ENCODE measurements at regions not wholly inside any gene's neighbourhood (a gene's known extent, or its start where the extent isn't known, plus 50 kb on each side); places are given as distances from the start of the nearest gene placed in this dataset.

GRCh38 chr21:26683996-26684395, 110.9 kb upstream of the CYYR1 start:
- Histone ChIP-seq H3K4me1 (replicated peaks in 1 of 4; ENCODE audit: control insufficient read depth in 3 of 4, insufficient read depth in 4 of 4, low read length in 3 of 4) (no peaks in the 10 kb centered on the region), H2BK20ac (ENCODE audit: low read length) (no peak overlapping the region), H2AK5ac (ENCODE audit: low read depth, low read length) (no peak overlapping the region), H3K18ac (ENCODE audit: extremely low read depth, low read length) (no peak overlapping the region), H2BK12ac (ENCODE audit: low read depth, low read length) (no peak overlapping the region), H3K4ac (replicated peaks; ENCODE audit: insufficient read length, low read depth, low read length) (no peak overlapping the region), H2BK5ac (ENCODE audit: low read depth, low read length) (no peak overlapping the region), H4K5ac (ENCODE audit: insufficient read length, low read depth, low read length) (no peak overlapping the region), H3K27me3 (replicated peaks in 1 of 4; ENCODE audit: control insufficient read depth in 3 of 4, extremely low read depth in 1 of 4, insufficient read depth in 3 of 4, low read length in 3 of 4) (no peaks in the 10 kb centered on the region), H3K36me3 (ENCODE audit: control insufficient read depth in 2 of 4, insufficient read depth in 4 of 4, low read length in 3 of 4) (no peaks in the 10 kb centered on the region), H3K9ac (replicated peaks in 1 of 4; ENCODE audit: extremely low read depth in 1 of 4, low read depth in 3 of 4, low read length in 3 of 4) (no peak overlapping the region), H2BK15ac (ENCODE audit: low read length) (no peak overlapping the region), H3K79me2 (ENCODE audit: control insufficient read depth in 1 of 2, insufficient read depth in 2 of 2, low read length in 2 of 2) (no peaks in the 10 kb centered on the region), H4K8ac (ENCODE audit: extremely low read depth, insufficient read depth, low read length) (no peak overlapping the region), H4K91ac (replicated peaks; ENCODE audit: insufficient read length, low read length) (no peak overlapping the region), H3K14ac (ENCODE audit: insufficient read length) (no peak overlapping the region), H4K20me1 (replicated peaks in 1 of 2; ENCODE audit: control insufficient read depth in 1 of 2, insufficient read depth in 2 of 2, low read length in 2 of 2) (no peaks in the 10 kb centered on the region), H3K23me2 (ENCODE audit: low read depth, low read length) (no peaks in the 10 kb centered on the region), H3K79me1 (ENCODE audit: low read depth, low read length) (no peaks in the 10 kb centered on the region), H3K4me2 (ENCODE audit: insufficient read depth in 1 of 2, low read depth in 2 of 2, low read length in 2 of 2) (no peak overlapping the region), H2BK120ac (replicated peaks; ENCODE audit: low read depth, low read length) (no peak overlapping the region), H3K23ac (ENCODE audit: insufficient read length) (no peak overlapping the region), H3K9me3 (ENCODE audit: insufficient read depth in 2 of 2, low read depth in 1 of 2, low read length in 1 of 2) (no peaks in the 10 kb centered on the region), H3K4me3 (ENCODE audit: extremely low read depth in 1 of 4, insufficient read depth in 2 of 4, low read depth in 3 of 4, low read length in 4 of 4) (no peak overlapping the region), H2AFZ (ENCODE audit: low read length) (no peak overlapping the region), H3K27ac (ENCODE audit: low read depth, low read length) (no peak overlapping the region), H3K56ac (replicated peaks; ENCODE audit: insufficient read length, low read depth, low read length) (no peak overlapping the region)
- POLR2A ChIA-PET (ENCODE audit: partially characterized antibody) = no interaction called here
- DNase-seq (ENCODE audit: low read depth in 1 of 2, low spot score in 2 of 2) (no peak), FAIRE-seq (no peak)
- WGBS, 2 experiments (ENCODE audit: extremely low coverage in 1 of 2, insufficient coverage in 1 of 2, insufficient read length in 1 of 2, insufficient replicate concordance in 2 of 2, low coverage in 1 of 2, low lambda C conversion rate in 2 of 2, missing lambda C conversion rate in 1 of 2) = 89% methylated on average over 2 of the region's 2 CpGs; no CpG with 5 or more reads in 1 of the 2 experiments
- no peak for TF ChIP-seq RNF2 (IDR thresholded peaks at IDR 0.05; ENCODE audit: borderline replicate concordance, low read depth, low read length, missing control alignments, poor library complexity, severe bottlenecking)
- CTCF ChIA-PET (ENCODE audit: partially characterized antibody) = interaction anchor here (0.5 kb wide), 1 partner anchor 673 kb away, joined by 5 read pairs; no protein-coding TSS in a partner anchor

Data from H1 (cell line).